ENCODE measurements at regions not wholly inside any gene's neighbourhood (a gene's known extent, or its start where the extent isn't known, plus 50 kb on each side); places are given as distances from the start of the nearest gene placed in this dataset.

GRCh38 chr5:148769941-148770340 is 56.5 kb upstream of the ADRB2 start:
- TF ChIP-seq CTCF (IDR thresholded peaks at IDR 0.05) (no peak), POLR2A (IDR thresholded peaks at IDR 0.05) (no peak)
- intact Hi-C loops (cut with DNase I; ENCODE audit: low total_unique reads): no loop called here
- H3K36me3 ChIP-seq: no peaks in the 10 kb centered on the region
- no peak for DNase-seq
- no peak overlapping the region for H3K4me3 ChIP-seq
- no peaks in the 10 kb centered on the region for H3K9me3 ChIP-seq
- H3K27me3 ChIP-seq: no peaks in the 10 kb centered on the region
- H3K4me1 ChIP-seq: no peaks in the 10 kb centered on the region
- no peak overlapping the region for H3K27ac ChIP-seq

GRCh38 chr5:148774313-148774712 is 52.1 kb upstream of the ADRB2 start:
- H3K27me3 ChIP-seq: no peaks in the 10 kb centered on the region
- no peak overlapping the region for H3K4me3 ChIP-seq
- DNase-seq: no peak
- TF ChIP-seq CTCF (IDR thresholded peaks at IDR 0.05) (no peak), POLR2A (IDR thresholded peaks at IDR 0.05) (no peak)
- no peaks in the 10 kb centered on the region for H3K4me1 ChIP-seq
- no peak overlapping the region for H3K27ac ChIP-seq
- intact Hi-C loops (cut with DNase I; ENCODE audit: low total_unique reads): no loop called here
- H3K36me3 ChIP-seq: no peaks in the 10 kb centered on the region
- H3K9me3 ChIP-seq: no peaks in the 10 kb centered on the region

- TF ChIP-seq POLR2A (IDR thresholded peaks at IDR 0.05) (no peak), CTCF (IDR thresholded peaks at IDR 0.05) (no peak)
- no peak for DNase-seq
- no peaks in the 10 kb centered on the region for H3K4me1 ChIP-seq
- no peak overlapping the region for H3K27ac ChIP-seq
- no peaks in the 10 kb centered on the region for H3K36me3 ChIP-seq
- no peaks in the 10 kb centered on the region for H3K27me3 ChIP-seq
- intact Hi-C loops (cut with DNase I; ENCODE audit: low total_unique reads): no loop called here
- H3K4me3 ChIP-seq: no peak overlapping the region
- H3K9me3 ChIP-seq: no peaks in the 10 kb centered on the region
These were observed 50.1 kb upstream of the ADRB2 start for GRCh38 chr5:148776261-148776660.
